ENCODE measurements at regions not wholly inside any gene's neighbourhood (a gene's known extent, or its start where the extent isn't known, plus 50 kb on each side); places are given as distances from the start of the nearest gene placed in this dataset.

DNA sequence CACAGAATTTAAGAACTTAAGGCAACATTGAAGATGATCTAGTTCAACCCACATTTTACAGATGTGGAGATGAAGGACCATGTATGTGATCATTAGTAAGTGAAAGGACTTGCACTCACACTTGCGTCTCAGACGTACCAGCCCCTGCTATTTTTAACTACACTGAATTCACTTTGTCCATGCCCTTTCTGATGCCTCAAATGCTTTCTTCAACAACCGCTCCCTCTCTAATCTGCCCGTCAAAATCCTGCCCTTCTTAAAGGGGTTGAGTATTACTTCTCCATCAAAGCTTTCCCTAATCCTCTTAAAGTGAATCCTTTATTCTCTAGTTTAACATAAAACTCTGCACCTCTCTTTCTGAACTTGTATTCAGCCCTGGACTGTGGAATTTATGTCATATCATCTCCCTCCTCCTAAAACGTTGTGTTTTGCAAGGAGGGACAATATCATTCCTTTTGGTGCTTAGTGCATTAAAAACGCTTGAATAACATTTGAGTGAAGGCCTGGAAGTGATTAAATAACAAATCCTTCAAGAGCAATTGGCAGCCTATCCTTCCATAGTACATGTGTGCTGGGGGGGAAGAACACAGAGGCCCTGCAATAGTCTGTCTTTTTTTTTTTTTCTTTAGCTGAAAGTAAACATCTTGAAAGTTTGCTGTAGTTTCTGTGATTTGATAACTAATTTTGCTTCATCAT, 493.3 kb downstream of the LMO7 start:
- no peak for DNase-seq (ENCODE audit: low read depth)
- H3K4me3 ChIP-seq (ENCODE audit: low read depth, low read length) = no peak overlapping the region
- TF ChIP-seq, protein P1, sequence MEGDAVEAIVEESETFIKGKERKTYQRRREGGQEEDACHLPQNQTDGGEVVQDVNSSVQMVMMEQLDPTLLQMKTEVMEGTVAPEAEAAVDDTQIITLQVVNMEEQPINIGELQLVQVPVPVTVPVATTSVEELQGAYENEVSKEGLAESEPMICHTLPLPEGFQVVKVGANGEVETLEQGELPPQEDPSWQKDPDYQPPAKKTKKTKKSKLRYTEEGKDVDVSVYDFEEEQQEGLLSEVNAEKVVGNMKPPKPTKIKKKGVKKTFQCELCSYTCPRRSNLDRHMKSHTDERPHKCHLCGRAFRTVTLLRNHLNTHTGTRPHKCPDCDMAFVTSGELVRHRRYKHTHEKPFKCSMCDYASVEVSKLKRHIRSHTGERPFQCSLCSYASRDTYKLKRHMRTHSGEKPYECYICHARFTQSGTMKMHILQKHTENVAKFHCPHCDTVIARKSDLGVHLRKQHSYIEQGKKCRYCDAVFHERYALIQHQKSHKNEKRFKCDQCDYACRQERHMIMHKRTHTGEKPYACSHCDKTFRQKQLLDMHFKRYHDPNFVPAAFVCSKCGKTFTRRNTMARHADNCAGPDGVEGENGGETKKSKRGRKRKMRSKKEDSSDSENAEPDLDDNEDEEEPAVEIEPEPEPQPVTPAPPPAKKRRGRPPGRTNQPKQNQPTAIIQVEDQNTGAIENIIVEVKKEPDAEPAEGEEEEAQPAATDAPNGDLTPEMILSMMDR (IDR thresholded peaks at IDR 0.05; ENCODE audit: insufficient read depth, low read depth, low read length) = no peak

DNA sequence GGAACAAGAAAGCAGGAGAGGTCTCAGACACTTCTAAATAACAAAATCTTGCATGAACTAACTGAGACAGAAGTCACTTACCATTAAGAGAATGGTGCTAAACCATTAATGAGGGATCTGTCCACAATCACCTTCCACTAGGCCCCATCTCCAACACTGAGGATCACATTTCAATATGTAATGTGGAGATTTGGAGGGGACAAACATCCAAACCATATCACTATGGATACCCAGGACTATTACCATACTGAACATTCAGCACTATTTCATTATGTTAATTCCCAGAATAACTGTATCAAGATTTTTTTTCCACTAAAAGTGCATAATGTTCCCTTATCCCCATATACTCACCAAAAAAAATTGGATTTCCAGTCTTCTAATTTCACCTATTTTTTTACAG, 491.8 kb downstream of the LMO7 start:
- TF ChIP-seq, protein P1 (IDR thresholded peaks at IDR 0.05; ENCODE audit: insufficient read depth, low read depth, low read length) = no peak
- no peak for DNase-seq (ENCODE audit: low read depth)
- H3K4me3 ChIP-seq (ENCODE audit: low read depth, low read length) = no peak overlapping the region

DNA sequence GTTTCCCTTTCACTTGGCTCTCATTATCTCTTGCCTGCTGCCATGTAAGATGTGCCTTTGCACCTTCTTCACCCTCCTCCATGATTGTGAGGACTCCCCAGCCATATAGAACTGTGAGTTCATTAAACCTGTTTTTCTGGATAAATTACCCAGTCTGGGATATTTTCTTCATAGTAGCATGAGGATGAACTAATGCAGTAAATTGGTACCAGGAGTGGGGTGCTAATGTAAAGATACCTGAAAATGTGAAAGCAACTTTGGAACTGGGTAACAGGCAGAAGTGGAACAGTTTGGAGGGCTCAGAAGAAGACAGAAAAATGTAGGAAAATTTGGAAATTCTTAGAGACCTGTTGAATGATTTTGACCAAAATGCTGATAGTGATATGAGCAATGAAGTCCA, 487.4 kb downstream of the LMO7 start:
- no peak for DNase-seq (ENCODE audit: low read depth)
- H3K4me3 ChIP-seq (ENCODE audit: low read depth, low read length) = no peak overlapping the region
- TF ChIP-seq, protein P1 (IDR thresholded peaks at IDR 0.05; ENCODE audit: insufficient read depth, low read depth, low read length) = no peak

DNA sequence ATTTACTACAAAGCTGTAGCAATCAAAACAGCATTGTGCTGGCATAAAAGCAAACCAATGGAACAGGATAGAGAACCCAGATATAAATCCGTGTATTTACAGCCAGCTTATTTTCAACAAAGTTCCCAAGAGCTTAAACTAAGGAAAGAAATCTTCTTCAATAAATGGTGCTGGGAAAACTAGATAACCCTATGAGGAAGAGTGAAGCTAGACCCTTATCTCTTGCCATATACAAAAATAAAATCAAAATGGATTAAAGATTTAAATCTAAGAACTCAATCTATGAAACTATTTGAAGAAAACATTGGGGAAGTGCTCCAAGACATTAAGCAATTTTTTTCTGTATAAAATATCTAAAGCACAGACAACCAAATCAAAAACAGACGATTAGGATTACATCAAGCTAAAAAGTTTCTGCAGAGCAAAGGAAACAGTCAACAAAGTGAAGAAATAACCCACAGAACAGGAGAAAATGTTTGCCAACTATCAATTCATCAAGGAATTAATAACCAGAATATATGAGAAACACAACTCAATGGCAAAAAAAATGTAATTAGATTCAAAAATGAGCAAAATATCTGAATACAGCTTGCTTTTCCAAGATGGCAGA, 480.7 kb downstream of the LMO7 start:
- TF ChIP-seq, protein P1 (IDR thresholded peaks at IDR 0.05; ENCODE audit: insufficient read depth, low read depth, low read length) = no peak
- no peak for DNase-seq (ENCODE audit: low read depth)
- no peak overlapping the region for H3K4me3 ChIP-seq (ENCODE audit: low read depth, low read length)

DNA sequence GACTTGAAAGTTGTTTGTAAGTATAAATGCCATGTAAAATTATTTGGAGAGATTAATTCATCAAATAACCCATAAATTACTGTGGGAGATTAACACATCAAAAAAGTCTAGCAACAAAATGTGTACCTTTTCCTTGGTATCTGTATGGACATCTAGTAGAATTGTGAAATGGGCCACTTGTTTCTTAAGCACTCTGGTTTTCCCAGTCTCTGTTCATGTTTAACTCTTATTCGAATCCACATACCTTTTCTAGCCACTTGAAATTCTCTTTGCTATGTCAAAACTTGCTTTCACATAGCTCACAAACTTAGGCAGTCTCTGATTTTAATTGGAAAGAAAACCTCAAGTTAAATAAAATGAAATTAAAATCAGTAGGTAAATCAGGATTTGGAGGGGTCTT, 470.6 kb downstream of the LMO7 start:
- no peak overlapping the region for H3K4me3 ChIP-seq (ENCODE audit: low read depth, low read length)
- TF ChIP-seq, protein P1 (IDR thresholded peaks at IDR 0.05; ENCODE audit: insufficient read depth, low read depth, low read length) = no peak
- no peak for DNase-seq (ENCODE audit: low read depth)

DNA sequence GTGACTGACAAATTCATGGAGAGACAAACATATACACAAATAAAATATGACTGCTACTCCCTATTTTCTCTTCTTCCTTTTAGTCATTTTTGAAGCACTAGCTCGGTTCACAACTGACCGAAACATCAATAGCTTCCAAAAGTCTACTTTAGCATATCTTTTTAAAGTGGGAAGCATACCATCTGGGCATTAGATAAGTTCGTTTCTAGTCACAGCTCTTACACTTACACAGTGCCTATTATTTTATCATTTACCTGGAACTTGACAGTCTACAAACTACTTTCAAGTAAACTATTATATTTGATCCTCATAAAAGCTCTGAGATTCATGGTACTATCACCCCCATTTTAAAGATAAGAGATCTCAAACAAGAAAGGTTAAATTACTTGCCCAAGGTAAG, 458.5 kb downstream of the LMO7 start:
- TF ChIP-seq, protein P1 (IDR thresholded peaks at IDR 0.05; ENCODE audit: insufficient read depth, low read depth, low read length) = no peak
- no peak for DNase-seq (ENCODE audit: low read depth)
- H3K4me3 ChIP-seq (ENCODE audit: low read depth, low read length) = no peak overlapping the region
